ENCODE measurements at regions not wholly inside any gene's neighbourhood (a gene's known extent, or its start where the extent isn't known, plus 50 kb on each side); places are given as distances from the start of the nearest gene placed in this dataset.

DNA sequence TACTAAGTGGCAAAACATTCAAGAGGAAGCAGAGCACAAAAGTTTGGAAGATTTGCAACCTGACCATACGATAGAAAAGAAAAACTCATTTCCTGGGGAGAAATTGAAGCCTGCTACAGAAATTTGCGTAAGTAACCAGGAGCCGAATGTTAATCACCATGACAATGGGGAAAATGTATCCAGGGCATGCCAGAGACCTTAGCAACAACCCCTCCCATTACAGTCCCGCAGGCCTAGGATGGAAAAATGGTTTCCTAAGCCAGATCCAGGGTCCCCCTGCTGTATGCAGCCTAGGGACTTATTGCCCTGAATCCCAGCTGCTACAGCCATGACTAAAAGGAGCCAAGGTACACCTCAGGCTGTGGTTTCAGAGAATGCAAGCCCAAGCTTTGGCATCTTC lies 472.2 kb upstream of the KLHL4 start:
- H2AFZ ChIP-seq (ENCODE audit: insufficient read depth, low read depth, low read length, poor library complexity, severe bottlenecking) = no peak overlapping the region
- no peaks in the 10 kb centered on the region for H3K79me2 ChIP-seq (ENCODE audit: control insufficient read depth, insufficient read depth, low read length)
- POLR2A ChIA-PET = no interaction called here
- H3K27me3 Mint-ChIP-seq = no peaks in the 10 kb centered on the region
- H3K4me1 Mint-ChIP-seq = no peaks in the 10 kb centered on the region
- CTCF ChIA-PET = no interaction called here
- no peaks in the 10 kb centered on the region for H3K9me3 ChIP-seq (ENCODE audit: control extremely low read depth in 1 of 3, control insufficient read depth in 2 of 3, insufficient read depth in 1 of 3, low read length in 2 of 3)
- H3K4me3 Mint-ChIP-seq = no peak overlapping the region
- intact Hi-C loops (cut with micrococcal nuclease) = no loop called here
- no peaks in the 10 kb centered on the region for H3K4me1 ChIP-seq (ENCODE audit: control insufficient read depth in 2 of 2, insufficient read depth in 2 of 2, low read length in 2 of 2)
- H3K9me3 Mint-ChIP-seq (ENCODE audit: insufficient read depth) = peaks cover 7% of the 10 kb centered on the region
- no peak overlapping the region for H3K4me3 ChIP-seq (ENCODE audit: control extremely low read depth in 1 of 5, extremely low read depth in 1 of 5, insufficient read depth in 1 of 5, low read depth in 2 of 5, low read length in 4 of 5)
- H3K27ac Mint-ChIP-seq = no peak overlapping the region
- no peak for DNase-seq
- TF ChIP-seq EZH2 (IDR thresholded peaks at IDR 0.05; ENCODE audit: borderline replicate concordance, insufficient read depth, low read depth, low read length, poor library complexity, severe bottlenecking) = no peak
- TF ChIP-seq, protein P1, sequence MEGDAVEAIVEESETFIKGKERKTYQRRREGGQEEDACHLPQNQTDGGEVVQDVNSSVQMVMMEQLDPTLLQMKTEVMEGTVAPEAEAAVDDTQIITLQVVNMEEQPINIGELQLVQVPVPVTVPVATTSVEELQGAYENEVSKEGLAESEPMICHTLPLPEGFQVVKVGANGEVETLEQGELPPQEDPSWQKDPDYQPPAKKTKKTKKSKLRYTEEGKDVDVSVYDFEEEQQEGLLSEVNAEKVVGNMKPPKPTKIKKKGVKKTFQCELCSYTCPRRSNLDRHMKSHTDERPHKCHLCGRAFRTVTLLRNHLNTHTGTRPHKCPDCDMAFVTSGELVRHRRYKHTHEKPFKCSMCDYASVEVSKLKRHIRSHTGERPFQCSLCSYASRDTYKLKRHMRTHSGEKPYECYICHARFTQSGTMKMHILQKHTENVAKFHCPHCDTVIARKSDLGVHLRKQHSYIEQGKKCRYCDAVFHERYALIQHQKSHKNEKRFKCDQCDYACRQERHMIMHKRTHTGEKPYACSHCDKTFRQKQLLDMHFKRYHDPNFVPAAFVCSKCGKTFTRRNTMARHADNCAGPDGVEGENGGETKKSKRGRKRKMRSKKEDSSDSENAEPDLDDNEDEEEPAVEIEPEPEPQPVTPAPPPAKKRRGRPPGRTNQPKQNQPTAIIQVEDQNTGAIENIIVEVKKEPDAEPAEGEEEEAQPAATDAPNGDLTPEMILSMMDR (IDR thresholded peaks at IDR 0.05) = no peak
- no peaks in the 10 kb centered on the region for H4K20me1 ChIP-seq (ENCODE audit: control insufficient read depth, insufficient read depth, low read length, poor library complexity, severe bottlenecking)
- no peak overlapping the region for H3K27ac ChIP-seq (ENCODE audit: low read length in 2 of 2)
- no peak overlapping the region for H3K9ac ChIP-seq (ENCODE audit: low read length)
- no peaks in the 10 kb centered on the region for H3K36me3 ChIP-seq (replicated peaks in 1 of 2; ENCODE audit: control extremely low read depth in 1 of 2, control insufficient read depth in 1 of 2, extremely low read depth in 1 of 2, insufficient read depth in 2 of 2, low read length in 1 of 2)
- 80% methylated on average over 1 of the region's 4 CpGs for WGBS (ENCODE audit: insufficient coverage)
- no peaks in the 10 kb centered on the region for H3K27me3 ChIP-seq (replicated peaks in 1 of 4; ENCODE audit: control extremely low read depth in 1 of 4, control insufficient read depth in 3 of 4, insufficient read depth in 4 of 4, low read length in 3 of 4)
- H3K4me2 ChIP-seq (replicated peaks; ENCODE audit: low read depth, low read length, poor library complexity, severe bottlenecking) = no peak overlapping the region
- no peak for ATAC-seq (ENCODE audit: low read depth)

DNA sequence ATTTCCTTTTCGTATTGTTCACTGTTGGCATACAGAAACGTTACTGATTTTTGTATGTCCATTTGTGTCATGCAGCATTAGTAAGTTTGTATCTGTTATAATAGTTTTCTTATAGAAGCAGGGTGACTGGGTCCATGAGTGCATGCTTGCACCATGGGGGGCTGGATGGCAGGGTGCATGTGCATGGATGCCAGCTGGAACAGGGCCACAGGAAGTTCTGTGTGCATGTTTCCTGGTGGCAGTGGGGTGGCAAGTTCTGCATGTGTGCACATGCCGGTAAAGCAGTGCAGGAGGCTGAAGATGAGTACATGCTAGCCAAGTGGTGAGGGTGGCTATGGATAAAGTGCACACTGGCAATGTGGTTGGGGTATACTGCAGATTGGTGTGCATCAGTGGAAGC lies 468.0 kb upstream of the KLHL4 start:
- no peak overlapping the region for H3K4me2 ChIP-seq (replicated peaks; ENCODE audit: low read depth, low read length, poor library complexity, severe bottlenecking)
- ChIA-PET CTCF (no interaction called here), POLR2A (no interaction called here)
- H3K79me2 ChIP-seq (ENCODE audit: control insufficient read depth, insufficient read depth, low read length) = no peaks in the 10 kb centered on the region
- no peak overlapping the region for H3K4me3 ChIP-seq (ENCODE audit: control extremely low read depth in 1 of 5, extremely low read depth in 1 of 5, insufficient read depth in 1 of 5, low read depth in 2 of 5, low read length in 4 of 5)
- TF ChIP-seq, protein P1 (IDR thresholded peaks at IDR 0.05) = no peak
- no peak for TF ChIP-seq EZH2 (IDR thresholded peaks at IDR 0.05; ENCODE audit: borderline replicate concordance, insufficient read depth, low read depth, low read length, poor library complexity, severe bottlenecking)
- Mint-ChIP-seq H3K27me3 (no peaks in the 10 kb centered on the region), H3K4me1 (no peaks in the 10 kb centered on the region), H3K9me3 (ENCODE audit: insufficient read depth) (peaks cover 7% of the 10 kb centered on the region), H3K4me3 (no peak overlapping the region), H3K27ac (no peak overlapping the region)
- H4K20me1 ChIP-seq (ENCODE audit: control insufficient read depth, insufficient read depth, low read length, poor library complexity, severe bottlenecking) = no peaks in the 10 kb centered on the region
- no peaks in the 10 kb centered on the region for H3K4me1 ChIP-seq (ENCODE audit: control insufficient read depth in 2 of 2, insufficient read depth in 2 of 2, low read length in 2 of 2)
- H2AFZ ChIP-seq (ENCODE audit: insufficient read depth, low read depth, low read length, poor library complexity, severe bottlenecking) = no peak overlapping the region
- intact Hi-C loops (cut with micrococcal nuclease) = no loop called here
- no peaks in the 10 kb centered on the region for H3K27me3 ChIP-seq (replicated peaks in 1 of 4; ENCODE audit: control extremely low read depth in 1 of 4, control insufficient read depth in 3 of 4, insufficient read depth in 4 of 4, low read length in 3 of 4)
- no peaks in the 10 kb centered on the region for H3K9me3 ChIP-seq (ENCODE audit: control extremely low read depth in 1 of 3, control insufficient read depth in 2 of 3, insufficient read depth in 1 of 3, low read length in 2 of 3)
- no peak for ATAC-seq (ENCODE audit: low read depth)
- DNase-seq = no peak
- WGBS (ENCODE audit: insufficient coverage) = 82% methylated on average over 3 of the region's 3 CpGs
- H3K9ac ChIP-seq (ENCODE audit: low read length) = no peak overlapping the region
- H3K36me3 ChIP-seq (replicated peaks in 1 of 2; ENCODE audit: control extremely low read depth in 1 of 2, control insufficient read depth in 1 of 2, extremely low read depth in 1 of 2, insufficient read depth in 2 of 2, low read length in 1 of 2) = no peaks in the 10 kb centered on the region
- H3K27ac ChIP-seq (ENCODE audit: low read length in 2 of 2) = no peak overlapping the region

Measured in B cell (primary cell).